ENCODE measurements at regions not wholly inside any gene's neighbourhood (a gene's known extent, or its start where the extent isn't known, plus 50 kb on each side); places are given as distances from the start of the nearest gene placed in this dataset.

GRCh38 chr12:84745127-84745526 lies 167.5 kb downstream of the SLC6A15 start:
- TF ChIP-seq, protein P1, sequence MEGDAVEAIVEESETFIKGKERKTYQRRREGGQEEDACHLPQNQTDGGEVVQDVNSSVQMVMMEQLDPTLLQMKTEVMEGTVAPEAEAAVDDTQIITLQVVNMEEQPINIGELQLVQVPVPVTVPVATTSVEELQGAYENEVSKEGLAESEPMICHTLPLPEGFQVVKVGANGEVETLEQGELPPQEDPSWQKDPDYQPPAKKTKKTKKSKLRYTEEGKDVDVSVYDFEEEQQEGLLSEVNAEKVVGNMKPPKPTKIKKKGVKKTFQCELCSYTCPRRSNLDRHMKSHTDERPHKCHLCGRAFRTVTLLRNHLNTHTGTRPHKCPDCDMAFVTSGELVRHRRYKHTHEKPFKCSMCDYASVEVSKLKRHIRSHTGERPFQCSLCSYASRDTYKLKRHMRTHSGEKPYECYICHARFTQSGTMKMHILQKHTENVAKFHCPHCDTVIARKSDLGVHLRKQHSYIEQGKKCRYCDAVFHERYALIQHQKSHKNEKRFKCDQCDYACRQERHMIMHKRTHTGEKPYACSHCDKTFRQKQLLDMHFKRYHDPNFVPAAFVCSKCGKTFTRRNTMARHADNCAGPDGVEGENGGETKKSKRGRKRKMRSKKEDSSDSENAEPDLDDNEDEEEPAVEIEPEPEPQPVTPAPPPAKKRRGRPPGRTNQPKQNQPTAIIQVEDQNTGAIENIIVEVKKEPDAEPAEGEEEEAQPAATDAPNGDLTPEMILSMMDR (IDR thresholded peaks at IDR 0.05; ENCODE audit: insufficient read depth, low read depth, low read length) = no peak
- TF ChIP-seq EZH2 (IDR thresholded peaks at IDR 0.05; ENCODE audit: insufficient read depth, low read length) = no peak

Data from astrocyte (in vitro differentiated cells and primary cell).